ENCODE measurements at regions not wholly inside any gene's neighbourhood (a gene's known extent, or its start where the extent isn't known, plus 50 kb on each side); places are given as distances from the start of the nearest gene placed in this dataset.

- TF ChIP-seq CTCF (IDR thresholded peaks at IDR 0.05; ENCODE audit: insufficient read depth, low read depth, low read length) (no peak), EZH2 (IDR thresholded peaks at IDR 0.05; ENCODE audit: insufficient read depth, low read length) (no peak)
These were observed 144.2 kb upstream of the SOD1 start for GRCh38 chr21:31515253-31515652.

Data from astrocyte (in vitro differentiated cells and primary cell).